Neural cell (in vitro differentiated cells): ENCODE measurements at regions not wholly inside any gene's neighbourhood (a gene's known extent, or its start where the extent isn't known, plus 50 kb on each side); places are given as distances from the start of the nearest gene placed in this dataset.

Experiments
- H2AFZ ChIP-seq: fragments of 200-600, 300-800 bp; sonication (generic), shearing (Covaris generic); 2 replicates; pipeline ENCODE4 v1.6.0; 2014; ENCODE audit warnings: low read depth, mild to moderate bottlenecking, antibody characterized with exemption, low read length, moderate library complexity
- H3F3A ChIP-seq: fragments of 200-600 bp; shearing (Covaris generic); 2 replicates; pipeline ENCODE4 v1.6.1; 2016; ENCODE audit warnings: mild to moderate bottlenecking, moderate library complexity, mixed read lengths, antibody characterized with exemption, low read length; ENCODE audit not compliant: insufficient read depth, poor library complexity, severe bottlenecking
- H3K27ac ChIP-seq: fragments of 200-600, 300-800 bp; sonication (generic), shearing (Covaris generic); 2 replicates; pipeline ENCODE4 v1.5.1; 2014; ENCODE audit warnings: mild to moderate bottlenecking, low read length, moderate library complexity
- H3K27me3 ChIP-seq: fragments of 300-800, 200-600 bp; sonication (generic), shearing (Covaris generic); 2 replicates; pipeline ENCODE4 v1.6.0; 2014; ENCODE audit warnings: mild to moderate bottlenecking, low read depth, low read length, moderate library complexity; ENCODE audit not compliant: insufficient read depth
- H3K36me3 ChIP-seq: fragments of 300-800, 200-600 bp; sonication (generic), shearing (Covaris generic); 2 replicates; pipeline ENCODE4 v1.5.1; 2014; ENCODE audit warnings: mild to moderate bottlenecking, antibody characterized with exemption, low read length, moderate library complexity; ENCODE audit not compliant: insufficient read depth
- H3K4me2 ChIP-seq: fragments of 300-800, 200-600 bp; sonication (generic), shearing (Covaris generic); 2 replicates; pipeline ENCODE4 v1.6.0; 2014; ENCODE audit warnings: mild to moderate bottlenecking, low read length
- H3K4me3 ChIP-seq: fragments of 300-800, 200-600 bp; sonication (generic), shearing (Covaris generic); 2 replicates; pipeline ENCODE4 v1.5.1; 2014; ENCODE audit warnings: mild to moderate bottlenecking, low read length, moderate library complexity
- H3K79me2 ChIP-seq: fragments of 200-600 bp; shearing (Covaris generic); replicated peaks from 2 replicates; pipeline ENCODE4 v1.6.0; 2014; ENCODE audit warnings: mild to moderate bottlenecking, low read length, moderate library complexity; ENCODE audit not compliant: insufficient read depth
- H3K9ac ChIP-seq: fragments of 300-800, 200-600 bp; sonication (generic), shearing (Covaris generic); 2 replicates; pipeline ENCODE4 v1.6.1; 2016; ENCODE audit warnings: mild to moderate bottlenecking, low read length, mixed read lengths
- H3K9me2 ChIP-seq: fragments of 200-600 bp; shearing (Covaris generic); 2 replicates; pipeline ENCODE4 v1.6.1; 2016; ENCODE audit warnings: mild to moderate bottlenecking, low read length, mixed read lengths; ENCODE audit not compliant: insufficient read depth
- H3K9me3 ChIP-seq: fragments of 200-600, 300-800 bp; sonication (generic), shearing (Covaris generic); 2 replicates; pipeline ENCODE4 v1.6.1; 2016; ENCODE audit warnings: mild to moderate bottlenecking, mixed run types, low read length, moderate library complexity, mixed read lengths
- H4K20me1 ChIP-seq: fragments of 200-600 bp; shearing (Covaris generic); 2 replicates; pipeline ENCODE4 v1.6.1; 2016; ENCODE audit warnings: mild to moderate bottlenecking, mixed run types; ENCODE audit not compliant: insufficient read depth
- CTCF ChIP-seq: fragments of 450-650 bp; IDR thresholded peaks from 2 replicates; pipeline ENCODE4 v1.5.1; 2014; ENCODE audit warnings: antibody characterized with exemption, mild to moderate bottlenecking, moderate library complexity; ENCODE audit not compliant: poor library complexity, severe bottlenecking
- EP300 ChIP-seq: fragments of 450-650 bp; conservative IDR thresholded peaks from 2 replicates; pipeline ENCODE4 v1.6.1; 2014; ENCODE audit warnings: antibody characterized with exemption, mild to moderate bottlenecking, moderate library complexity; ENCODE audit not compliant: poor library complexity, severe bottlenecking
- EZH2 ChIP-seq: fragments of 200-600, 300-800 bp; shearing (Covaris generic), sonication (generic); IDR thresholded peaks from 2 replicates; pipeline ENCODE4 v1.6.1; 2014; ENCODE audit warnings: antibody characterized with exemption, low read length, borderline replicate concordance, mild to moderate bottlenecking; ENCODE audit not compliant: insufficient read depth, poor library complexity, severe bottlenecking
- MXI1 ChIP-seq: fragments of 450-650 bp; conservative IDR thresholded peaks from 2 replicates; pipeline ENCODE4 v1.6.1; 2014; ENCODE audit warnings: antibody characterized with exemption, mild to moderate bottlenecking; ENCODE audit not compliant: poor library complexity, severe bottlenecking
- POLR2AphosphoS5 ChIP-seq: IDR thresholded peaks from 2 replicates; pipeline ENCODE4 v1.6.1; 2012
- RAD21 ChIP-seq: fragments of 450-650 bp; conservative IDR thresholded peaks from 2 replicates; pipeline ENCODE4 v1.6.1; 2014; ENCODE audit warnings: antibody characterized with exemption, mild to moderate bottlenecking, moderate library complexity
- REST ChIP-seq: IDR thresholded peaks from 2 replicates; pipeline ENCODE4 v1.6.1; 2012; ENCODE audit warnings: borderline replicate concordance
- SMC3 ChIP-seq: fragments of 450-650 bp; conservative IDR thresholded peaks from 2 replicates; pipeline ENCODE4 v1.6.1; 2014; ENCODE audit warnings: antibody characterized with exemption, mild to moderate bottlenecking, moderate library complexity; ENCODE audit not compliant: poor library complexity
- TAF1 ChIP-seq: IDR thresholded peaks from 2 replicates; pipeline ENCODE4 v1.6.1; 2012; ENCODE audit warnings: low read depth

GRCh38 chr15:95910643-95911212, 419.8 kb upstream of the NR2F2 start:
- Histone ChIP-seq H3K4me2 (no peak overlapping the region), H3K27me3 (peaks cover 43% of the 10 kb centered on the region), H3K9me2 (no peaks in the 10 kb centered on the region)

More at GRCh38 chr15:95910643-95911212, 419.8 kb upstream of the NR2F2 start:
- H3K4me3 ChIP-seq, result no peak overlapping the region
- no peaks in the 10 kb centered on the region for H3K36me3 ChIP-seq
- TF ChIP-seq CTCF (no peak), POLR2AphosphoS5 (no peak), TAF1 (no peak), REST (no peak), RAD21 (no peak), EZH2 (no peak), SMC3 (no peak), EP300 (no peak), MXI1 (no peak)
- H3K27ac ChIP-seq, result no peak overlapping the region
- H3K79me2 ChIP-seq, result no peaks in the 10 kb centered on the region
- no peaks in the 10 kb centered on the region for H4K20me1 ChIP-seq
- no peak overlapping the region for H2AFZ ChIP-seq
- H3K9me3 ChIP-seq, result no peaks in the 10 kb centered on the region
- H3F3A ChIP-seq, result no peaks in the 10 kb centered on the region
- no peak overlapping the region for H3K9ac ChIP-seq
